Osteocyte (in vitro differentiated cells): ENCODE measurements at regions not wholly inside any gene's neighbourhood (a gene's known extent, or its start where the extent isn't known, plus 50 kb on each side); places are given as distances from the start of the nearest gene placed in this dataset.

ENCODE experiments used
- DNase-seq: peaks from one replicate; pipeline ENCODE4 v3.0.0; 2021; ENCODE audit warnings: mixed read lengths; ENCODE audit not compliant: unreplicated experiment; ENCODE audit errors: extremely low spot score
- H3K27ac Mint-ChIP-seq: one replicate; pipeline ENCODE4 v1.8.0; 2021; ENCODE audit warnings: mild to moderate bottlenecking, mixed read lengths; ENCODE audit not compliant: unreplicated experiment
- H3K27me3 Mint-ChIP-seq: one replicate; pipeline ENCODE4 v1.8.0; 2021; ENCODE audit warnings: mixed read lengths; ENCODE audit not compliant: unreplicated experiment
- H3K36me3 Mint-ChIP-seq: one replicate; pipeline ENCODE4 v1.8.0; 2021; ENCODE audit warnings: mixed read lengths; ENCODE audit not compliant: unreplicated experiment
- H3K4me1 Mint-ChIP-seq: one replicate; pipeline ENCODE4 v1.8.0; 2021; ENCODE audit warnings: mixed read lengths; ENCODE audit not compliant: unreplicated experiment
- H3K4me3 Mint-ChIP-seq: one replicate; pipeline ENCODE4 v1.8.0; 2021; ENCODE audit warnings: mild to moderate bottlenecking, moderate library complexity, mixed read lengths; ENCODE audit not compliant: unreplicated experiment
- H3K9me3 Mint-ChIP-seq: one replicate; pipeline ENCODE4 v1.8.0; 2021; ENCODE audit warnings: mixed read lengths; ENCODE audit not compliant: unreplicated experiment
- TF ChIP-seq, protein P1 (sequence below): fragments of 200-600 bp; sonication (generic); IDR thresholded peaks from 2 replicates; pipeline ENCODE4 v1.5.0; 2021; ENCODE audit warnings: antibody characterized with exemption, mild to moderate bottlenecking, moderate library complexity

- Mint-ChIP-seq H3K4me3 (no peak overlapping the region), H3K36me3 (no peaks in the 10 kb centered on the region), H3K27ac (no peak overlapping the region), H3K27me3 (no peaks in the 10 kb centered on the region), H3K4me1 (peaks cover 15% of the 10 kb centered on the region), H3K9me3 (no peaks in the 10 kb centered on the region)
- DNase-seq = no peak
- TF ChIP-seq, protein P1, sequence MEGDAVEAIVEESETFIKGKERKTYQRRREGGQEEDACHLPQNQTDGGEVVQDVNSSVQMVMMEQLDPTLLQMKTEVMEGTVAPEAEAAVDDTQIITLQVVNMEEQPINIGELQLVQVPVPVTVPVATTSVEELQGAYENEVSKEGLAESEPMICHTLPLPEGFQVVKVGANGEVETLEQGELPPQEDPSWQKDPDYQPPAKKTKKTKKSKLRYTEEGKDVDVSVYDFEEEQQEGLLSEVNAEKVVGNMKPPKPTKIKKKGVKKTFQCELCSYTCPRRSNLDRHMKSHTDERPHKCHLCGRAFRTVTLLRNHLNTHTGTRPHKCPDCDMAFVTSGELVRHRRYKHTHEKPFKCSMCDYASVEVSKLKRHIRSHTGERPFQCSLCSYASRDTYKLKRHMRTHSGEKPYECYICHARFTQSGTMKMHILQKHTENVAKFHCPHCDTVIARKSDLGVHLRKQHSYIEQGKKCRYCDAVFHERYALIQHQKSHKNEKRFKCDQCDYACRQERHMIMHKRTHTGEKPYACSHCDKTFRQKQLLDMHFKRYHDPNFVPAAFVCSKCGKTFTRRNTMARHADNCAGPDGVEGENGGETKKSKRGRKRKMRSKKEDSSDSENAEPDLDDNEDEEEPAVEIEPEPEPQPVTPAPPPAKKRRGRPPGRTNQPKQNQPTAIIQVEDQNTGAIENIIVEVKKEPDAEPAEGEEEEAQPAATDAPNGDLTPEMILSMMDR = no peak
Observed at GRCh38 chr7:12801107-12801506, 113.7 kb downstream of the ARL4A start.

DNA sequence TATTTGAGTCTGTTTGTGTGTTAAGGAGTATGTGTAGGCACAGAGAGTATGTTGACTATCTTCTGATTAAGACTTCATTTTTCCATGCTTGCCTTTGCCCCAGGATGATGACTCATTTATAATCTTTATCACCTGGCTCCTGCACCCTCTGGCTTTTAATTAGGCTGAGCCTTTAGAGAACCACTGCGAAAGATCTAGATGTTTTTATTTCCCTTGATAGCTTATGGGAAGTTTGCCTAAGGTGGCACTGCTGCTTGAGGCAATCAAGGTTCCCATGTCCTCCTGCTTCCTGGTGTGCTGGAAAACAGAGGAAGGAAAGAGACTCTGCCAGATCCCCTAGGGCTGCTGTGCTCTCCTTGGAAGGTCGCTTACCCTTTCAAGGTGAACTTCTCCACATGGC, 114.6 kb downstream of the ARL4A start:
- H3K4me1 Mint-ChIP-seq = peaks cover 15% of the 10 kb centered on the region
- no peaks in the 10 kb centered on the region for H3K9me3 Mint-ChIP-seq
- H3K36me3 Mint-ChIP-seq = no peaks in the 10 kb centered on the region
- TF ChIP-seq, protein P1 = no peak
- H3K4me3 Mint-ChIP-seq = no peak overlapping the region
- H3K27ac Mint-ChIP-seq = no peak overlapping the region
- no peak for DNase-seq
- no peaks in the 10 kb centered on the region for H3K27me3 Mint-ChIP-seq

DNA sequence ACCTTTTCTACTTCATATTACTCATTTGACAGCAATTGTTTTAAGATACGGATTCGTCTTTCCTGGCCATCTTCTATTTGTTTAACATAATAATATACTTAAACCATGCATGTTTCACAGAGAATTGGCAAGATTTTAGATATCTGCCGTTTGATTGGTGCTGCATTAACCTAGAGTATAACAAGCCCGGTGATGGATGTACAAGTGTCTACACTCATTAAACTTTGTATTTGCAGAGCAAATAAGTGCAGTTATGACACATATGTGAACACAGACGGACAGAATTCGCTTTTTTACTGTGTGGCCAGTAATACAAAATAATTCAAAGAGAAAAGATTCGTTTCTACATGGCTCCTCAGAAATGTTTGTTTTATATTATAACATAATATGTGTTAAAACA, 116.1 kb downstream of the ARL4A start:
- Mint-ChIP-seq H3K4me3 (no peak overlapping the region), H3K27me3 (no peaks in the 10 kb centered on the region), H3K36me3 (no peaks in the 10 kb centered on the region), H3K4me1 (peaks cover 15% of the 10 kb centered on the region), H3K9me3 (no peaks in the 10 kb centered on the region), H3K27ac (no peak overlapping the region)
- TF ChIP-seq, protein P1 = no peak
- no peak for DNase-seq

GRCh38 chr7:12805518-12805928, 118.1 kb downstream of the ARL4A start:
- no peaks in the 10 kb centered on the region for H3K9me3 Mint-ChIP-seq
- no peaks in the 10 kb centered on the region for H3K27me3 Mint-ChIP-seq
- no peaks in the 10 kb centered on the region for H3K36me3 Mint-ChIP-seq
- H3K27ac Mint-ChIP-seq = no peak overlapping the region
- H3K4me1 Mint-ChIP-seq = peaks cover 15% of the 10 kb centered on the region
- no peak for DNase-seq
- H3K4me3 Mint-ChIP-seq = no peak overlapping the region
- TF ChIP-seq, protein P1 = no peak

GRCh38 chr7:12805957-12806356, 118.5 kb downstream of the ARL4A start:
- no peak for DNase-seq
- Mint-ChIP-seq H3K9me3 (no peaks in the 10 kb centered on the region), H3K27ac (no peak overlapping the region), H3K4me3 (no peak overlapping the region), H3K27me3 (no peaks in the 10 kb centered on the region), H3K4me1 (peaks cover 10% of the 10 kb centered on the region), H3K36me3 (no peaks in the 10 kb centered on the region)
- TF ChIP-seq, protein P1 = no peak
